OCI-LY7 (cell line): ENCODE measurements at regions not wholly inside any gene's neighbourhood (a gene's known extent, or its start where the extent isn't known, plus 50 kb on each side); places are given as distances from the start of the nearest gene placed in this dataset.

Source experiments
- BruUV-seq: library from RNA; stranded (reverse); fragments of 400-500 nt; replicated peaks from 2 replicates; lab custom pipeline; 2021; lab: Mats Ljungman, UMichigan
- CTCF ChIA-PET: fragments of 300-600 bp; sonication (Branson Sonifier 250); formaldehyde crosslinking; loops from one replicate; lab custom pipeline; 2022; ENCODE audit warnings: antibody characterized with exemption; ENCODE audit not compliant: unreplicated experiment; lab: Charles Lee
- POLR2A ChIA-PET: fragments of 300-600 bp; sonication (Branson Sonifier 250); formaldehyde crosslinking; loops from one replicate; lab custom pipeline; 2022; ENCODE audit warnings: antibody characterized with exemption; lab: Charles Lee
- DNase-seq: peaks from one replicate; pipeline ENCODE4 v3.0.0-alpha.2; 2015; ENCODE audit warnings: low spot score
- H2AFZ ChIP-seq: fragments of 200-600 bp; sonication (generic), shearing (Covaris generic); 2 replicates; pipeline ENCODE4 v1.6.1; 2014; ENCODE audit warnings: mild to moderate bottlenecking, antibody characterized with exemption, low read length, moderate library complexity
- H3K27ac ChIP-seq: fragments of 200-600 bp; sonication (generic); 2 replicates; pipeline ENCODE4 v1.5.1; 2014; ENCODE audit warnings: mixed run types, low read depth, mild to moderate bottlenecking, moderate library complexity, low read length, inconsistent platforms; ENCODE audit not compliant: poor library complexity, severe bottlenecking
- H3K36me3 ChIP-seq: fragments of 200-600 bp; sonication (generic); 2 replicates; pipeline ENCODE4 v1.6.1; 2014; ENCODE audit warnings: mild to moderate bottlenecking, antibody characterized with exemption, low read length, moderate library complexity, mixed read lengths; ENCODE audit not compliant: insufficient read depth
- H3K4me1 ChIP-seq: fragments of 200-600 bp; sonication (generic); 2 replicates; pipeline ENCODE4 v1.5.1; 2014; ENCODE audit warnings: mild to moderate bottlenecking, low read length; ENCODE audit not compliant: insufficient read depth, poor library complexity, severe bottlenecking
- H3K4me2 ChIP-seq: fragments of 200-600 bp; sonication (generic); 2 replicates; pipeline ENCODE4 v1.6.1; 2014; ENCODE audit warnings: mild to moderate bottlenecking, low read length
- H3K4me3 ChIP-seq: fragments of 200-600 bp; sonication (generic); 2 replicates; pipeline ENCODE4 v1.5.1; 2014; ENCODE audit warnings: mild to moderate bottlenecking, low read depth, low read length; ENCODE audit not compliant: poor library complexity, severe bottlenecking
- H3K79me2 ChIP-seq: fragments of 200-600 bp; sonication (generic); 2 replicates; pipeline ENCODE4 v1.6.1; 2016; ENCODE audit warnings: low read depth, mild to moderate bottlenecking, low read length, moderate library complexity, mixed read lengths; ENCODE audit not compliant: insufficient read depth
- H3K9me2 ChIP-seq: fragments of 200-600 bp; sonication (generic); 2 replicates; pipeline ENCODE4 v1.6.1; 2016; ENCODE audit warnings: mild to moderate bottlenecking, low read length, mixed read lengths; ENCODE audit not compliant: insufficient read depth
- H3K9me3 ChIP-seq: fragments of 200-600 bp; sonication (generic); 2 replicates; pipeline ENCODE4 v1.6.1; 2014; ENCODE audit warnings: mild to moderate bottlenecking, mixed run types, low read length, mixed read lengths
- H4K20me1 ChIP-seq: fragments of 200-600 bp; sonication (generic); 2 replicates; pipeline ENCODE4 v1.6.1; 2014; ENCODE audit warnings: mild to moderate bottlenecking, antibody characterized with exemption, low read length, moderate library complexity, mixed read lengths; ENCODE audit not compliant: insufficient read depth
- CTCF ChIP-seq: fragments of 200-600 bp; sonication (generic); conservative IDR thresholded peaks from 2 replicates; pipeline ENCODE4 v1.5.1; 2014; ENCODE audit warnings: mild to moderate bottlenecking, antibody characterized with exemption, low read length, moderate library complexity, mixed read lengths
- EZH2phosphoT487 ChIP-seq: fragments of 200-600 bp; sonication (generic); IDR thresholded peaks from 2 replicates; pipeline ENCODE4 v1.6.1; 2018; ENCODE audit warnings: low read depth, borderline replicate concordance, mild to moderate bottlenecking, mixed run types, antibody characterized with exemption, low read length, moderate library complexity, mixed read lengths
- intact Hi-C: fragments of 100-400 bp; cut with micrococcal nuclease; formaldehyde crosslinking; loops from one replicate; pipeline ENCODE4 v1.10.0; 2022; ENCODE audit not compliant: unreplicated experiment

GRCh38 chr18:55069497-55069896 lies 110.2 kb upstream of the CCDC68 start:
- CTCF ChIA-PET = no interaction called here

GRCh38 chr18:55064760-55065159 lies 105.5 kb upstream of the CCDC68 start:
- no TSS peak for BruUV-seq
- Histone ChIP-seq H3K9me3 (no peaks in the 10 kb centered on the region), H2AFZ (no peak overlapping the region), H3K79me2 (no peaks in the 10 kb centered on the region), H3K4me3 (no peak overlapping the region), H4K20me1 (no peaks in the 10 kb centered on the region), H3K27ac (no peak overlapping the region), H3K4me2 (no peak overlapping the region), H3K36me3 (no peaks in the 10 kb centered on the region), H3K4me1 (no peaks in the 10 kb centered on the region), H3K9me2 (no peaks in the 10 kb centered on the region)
- DNase-seq = no peak
- ChIA-PET CTCF (no interaction called here), POLR2A (no interaction called here)
- intact Hi-C loops = no loop called here
- TF ChIP-seq EZH2phosphoT487 = no peak
- no peak for TF ChIP-seq CTCF

More at GRCh38 chr18:55069497-55069896, 110.2 kb upstream of the CCDC68 start:
- no TSS peak for BruUV-seq
- H3K36me3 ChIP-seq = no peaks in the 10 kb centered on the region
- H3K27ac ChIP-seq = no peak overlapping the region
- no peak overlapping the region for H3K4me2 ChIP-seq
- H3K9me2 ChIP-seq = no peaks in the 10 kb centered on the region
- POLR2A ChIA-PET = interaction anchor here (0.7 kb wide), 1 partner anchor 46 kb away, joined by 3 read pairs; no protein-coding TSS in a partner anchor
- H4K20me1 ChIP-seq = no peaks in the 10 kb centered on the region
- no peak for TF ChIP-seq EZH2phosphoT487
- TF ChIP-seq CTCF = no peak
- H3K79me2 ChIP-seq = no peaks in the 10 kb centered on the region
- H3K4me1 ChIP-seq = no peaks in the 10 kb centered on the region
- intact Hi-C loops = no loop called here
- no peak for DNase-seq
- H2AFZ ChIP-seq = no peak overlapping the region
- no peak overlapping the region for H3K4me3 ChIP-seq
- no peaks in the 10 kb centered on the region for H3K9me3 ChIP-seq

GRCh38 chr18:55064073-55064472 lies 104.8 kb upstream of the CCDC68 start:
- POLR2A ChIA-PET = interaction anchor here (0.5 kb wide), 1 partner anchor 1751 kb away, joined by 4 read pairs; no protein-coding TSS in a partner anchor
- no peaks in the 10 kb centered on the region for H4K20me1 ChIP-seq
- H3K79me2 ChIP-seq = no peaks in the 10 kb centered on the region
- intact Hi-C loops = no loop called here
- no peaks in the 10 kb centered on the region for H3K9me2 ChIP-seq
- H3K27ac ChIP-seq = no peak overlapping the region
- BruUV-seq = no TSS peak
- H3K4me3 ChIP-seq = no peak overlapping the region
- no peak for TF ChIP-seq EZH2phosphoT487
- TF ChIP-seq CTCF = no peak
- CTCF ChIA-PET = no interaction called here
- H2AFZ ChIP-seq = no peak overlapping the region
- no peaks in the 10 kb centered on the region for H3K4me1 ChIP-seq
- no peak for DNase-seq
- H3K9me3 ChIP-seq = no peaks in the 10 kb centered on the region
- H3K36me3 ChIP-seq = no peaks in the 10 kb centered on the region
- no peak overlapping the region for H3K4me2 ChIP-seq
